Esophagus muscularis mucosa (tissue), 3 donors: ENCODE measurements at regions not wholly inside any gene's neighbourhood (a gene's known extent, or its start where the extent isn't known, plus 50 kb on each side); places are given as distances from the start of the nearest gene placed in this dataset.

Source experiments
- POLR2A ChIP-seq: fragments of 450-650 bp; IDR thresholded peaks from one replicate; pipeline ENCODE4 v1.6.1; 2017; ENCODE audit warnings: antibody characterized with exemption, moderate library complexity, mild to moderate bottlenecking, low read depth
- POLR2AphosphoS5 ChIP-seq, 2 donors: sonication (generic); formaldehyde crosslinking; IDR thresholded peaks; one replicate each; pipeline ENCODE4 v1.6.1; 2017; ENCODE audit warnings: antibody characterized with exemption in 2 of 2
- TF ChIP-seq, protein P1 (sequence below), 3 experiments: fragments of 200-600 bp in 2 of 3; fragments of 450-650 bp in 1 of 3; sonication (generic) in 2 of 3; IDR thresholded peaks; one replicate each; pipeline ENCODE4 v1.5.1; 2017 to 2019; ENCODE audit warnings: antibody characterized with exemption in 3 of 3, mild to moderate bottlenecking in 2 of 3, moderate library complexity in 1 of 3

DNA sequence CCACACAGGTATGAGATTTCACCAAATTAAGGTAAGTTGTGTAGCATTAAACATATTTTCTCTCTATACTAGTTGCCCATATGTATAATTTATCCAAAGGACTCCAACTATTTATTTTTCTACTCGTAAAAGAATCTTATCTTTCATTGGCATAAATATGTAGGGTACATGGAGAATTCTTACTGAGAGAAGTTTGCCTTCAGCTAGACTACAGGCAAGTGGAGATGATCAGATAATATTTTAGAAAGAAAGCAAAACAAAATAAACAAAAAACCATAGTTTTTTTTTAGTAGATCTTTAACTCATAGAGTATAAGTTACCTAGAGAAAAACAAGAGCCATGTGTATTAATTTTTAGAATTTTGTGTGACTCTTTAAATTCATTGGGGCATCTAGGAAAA, 743.1 kb upstream of the ARRDC3 start:
- TF ChIP-seq POLR2AphosphoS5 (IDR thresholded peaks at IDR 0.05) (no peak), POLR2A (no peak)
- TF ChIP-seq, protein P1, sequence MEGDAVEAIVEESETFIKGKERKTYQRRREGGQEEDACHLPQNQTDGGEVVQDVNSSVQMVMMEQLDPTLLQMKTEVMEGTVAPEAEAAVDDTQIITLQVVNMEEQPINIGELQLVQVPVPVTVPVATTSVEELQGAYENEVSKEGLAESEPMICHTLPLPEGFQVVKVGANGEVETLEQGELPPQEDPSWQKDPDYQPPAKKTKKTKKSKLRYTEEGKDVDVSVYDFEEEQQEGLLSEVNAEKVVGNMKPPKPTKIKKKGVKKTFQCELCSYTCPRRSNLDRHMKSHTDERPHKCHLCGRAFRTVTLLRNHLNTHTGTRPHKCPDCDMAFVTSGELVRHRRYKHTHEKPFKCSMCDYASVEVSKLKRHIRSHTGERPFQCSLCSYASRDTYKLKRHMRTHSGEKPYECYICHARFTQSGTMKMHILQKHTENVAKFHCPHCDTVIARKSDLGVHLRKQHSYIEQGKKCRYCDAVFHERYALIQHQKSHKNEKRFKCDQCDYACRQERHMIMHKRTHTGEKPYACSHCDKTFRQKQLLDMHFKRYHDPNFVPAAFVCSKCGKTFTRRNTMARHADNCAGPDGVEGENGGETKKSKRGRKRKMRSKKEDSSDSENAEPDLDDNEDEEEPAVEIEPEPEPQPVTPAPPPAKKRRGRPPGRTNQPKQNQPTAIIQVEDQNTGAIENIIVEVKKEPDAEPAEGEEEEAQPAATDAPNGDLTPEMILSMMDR (IDR thresholded peaks at IDR 0.05): no peak
